Brain microvascular endothelial cell (primary cell): ENCODE measurements at regions not wholly inside any gene's neighbourhood (a gene's known extent, or its start where the extent isn't known, plus 50 kb on each side); places are given as distances from the start of the nearest gene placed in this dataset.
"Not testable (repeated sequence)": the region's sequence is repeated elsewhere in the genome, so short reads cannot be mapped to it uniquely, and the experiment has no call there.

Source experiments
- DNase-seq: peaks from one replicate; pipeline ENCODE4 v3.0.0-alpha.2; 2020
- H3K27ac ChIP-seq: fragments of 250-450 bp; sonication (Bioruptor Pico); 2 replicates; pipeline ENCODE4 v1.5.1; 2020; ENCODE audit warnings: mild to moderate bottlenecking, moderate library complexity
- H3K27me3 ChIP-seq: fragments of 250-450 bp; sonication (Bioruptor Pico); replicated peaks from 2 replicates; pipeline ENCODE4 v1.5.1; 2020; ENCODE audit warnings: mild to moderate bottlenecking
- H3K36me3 ChIP-seq: fragments of 250-450 bp; sonication (Bioruptor Pico); replicated peaks from 2 replicates; pipeline ENCODE4 v1.5.1; 2020; ENCODE audit warnings: mild to moderate bottlenecking
- H3K4me3 ChIP-seq: 2 replicates; pipeline ENCODE4 v1.5.1; 2011; ENCODE audit warnings: low read depth, mild to moderate bottlenecking, control low read depth, low read length, moderate library complexity
- CTCF ChIP-seq: IDR thresholded peaks from 2 replicates; pipeline ENCODE4 v1.5.1; 2011; ENCODE audit warnings: low read depth, mild to moderate bottlenecking, moderate library complexity, low read length, control low read depth, inconsistent platforms; ENCODE audit errors: missing control alignments
- in situ Hi-C: cut with HindIII; loops from 2 replicates; pipeline ENCODE4 v1.10.0; 2017; ENCODE audit warnings: low sequenced_read_pairs, low pct_ligation_motif_present

- Histone ChIP-seq H3K27ac (no peak overlapping the region), H3K4me3 (no peak overlapping the region), H3K36me3 (no peaks in the 10 kb centered on the region), H3K27me3 (no peaks in the 10 kb centered on the region)
- no peak for TF ChIP-seq CTCF
- in situ Hi-C loops: no loop called here
- DNase-seq: no peak
Observed at GRCh38 chr1:21378705-21379494, 61.0 kb upstream of the NBPF3 start.

- Histone ChIP-seq H3K36me3 (no peaks in the 10 kb centered on the region), H3K4me3 (no peak overlapping the region), H3K27ac (no peak overlapping the region), H3K27me3 (no peaks in the 10 kb centered on the region)
- DNase-seq: no peak
- in situ Hi-C loops: no loop called here
- no peak for TF ChIP-seq CTCF
Observed at GRCh38 chr1:21372383-21372782, 67.6 kb upstream of the NBPF3 start.

GRCh38 chr1:21369905-21370304, 70.0 kb upstream of the NBPF3 start:
- H3K4me3 ChIP-seq: no peak overlapping the region
- in situ Hi-C loops: no loop called here
- no peaks in the 10 kb centered on the region for H3K36me3 ChIP-seq
- DNase-seq: no peak
- TF ChIP-seq CTCF: no peak
- H3K27ac ChIP-seq: no peak overlapping the region
- no peaks in the 10 kb centered on the region for H3K27me3 ChIP-seq

- Histone ChIP-seq H3K4me3 (no peak overlapping the region), H3K27ac (no peak overlapping the region), H3K27me3 (no peaks in the 10 kb centered on the region), H3K36me3 (no peaks in the 10 kb centered on the region)
- peak; percentile 63 for DNase-seq
- in situ Hi-C loops: no loop called here
- peak; percentile 100 for TF ChIP-seq CTCF
Observed at GRCh38 chr1:21368515-21369289, 71.2 kb upstream of the NBPF3 start.

- H3K36me3 ChIP-seq, DNase-seq, in situ Hi-C loops, H3K4me3 ChIP-seq, H3K27me3 ChIP-seq, H3K27ac ChIP-seq: not testable (repeated sequence)
Observed at GRCh38 chr1:21367973-21368514, 71.9 kb upstream of the NBPF3 start.

GRCh38 chr1:21366288-21366687, 73.6 kb upstream of the NBPF3 start:
- Histone ChIP-seq H3K27ac (no peak overlapping the region), H3K27me3 (no peaks in the 10 kb centered on the region), H3K36me3 (no peaks in the 10 kb centered on the region), H3K4me3 (no peak overlapping the region)
- DNase-seq: no peak
- no peak for TF ChIP-seq CTCF
- in situ Hi-C loops: no loop called here
